Activated CD8-positive, alpha-beta memory T cell treated with anti-CD3 and anti-CD28 coated beads, Interleukin-2, amount 50 U/mL, for 24 hours (primary cell): ENCODE measurements at regions not wholly inside any gene's neighbourhood (a gene's known extent, or its start where the extent isn't known, plus 50 kb on each side); places are given as distances from the start of the nearest gene placed in this dataset.

ENCODE experiments used
- DNase-seq: peaks from one replicate; pipeline ENCODE4 v3.0.0-alpha.2; 2020; ENCODE audit errors: extremely low read depth

DNA sequence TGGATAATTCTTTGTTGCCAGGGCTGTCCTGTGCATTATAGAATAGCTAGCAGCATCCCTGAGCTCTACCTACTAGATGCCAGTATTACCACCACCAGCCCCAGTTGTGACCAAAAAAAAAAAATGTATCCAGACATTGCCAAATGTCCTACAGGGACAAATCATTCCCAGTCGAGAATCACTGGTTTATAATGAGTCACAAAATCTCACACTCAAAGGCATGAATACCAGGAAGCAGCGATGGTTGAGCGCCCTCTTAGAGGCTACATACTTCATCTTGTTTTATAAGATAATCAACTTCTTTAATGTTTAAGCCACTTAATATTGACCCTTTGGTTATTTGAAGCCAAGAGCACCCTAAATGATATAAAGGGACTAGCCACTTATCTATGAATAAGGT is 297.3 kb downstream of the DHX15 start:
- no peak for DNase-seq

GRCh38 chr4:24285759-24286158 is 298.6 kb downstream of the DHX15 start:
- DNase-seq, result no peak

GRCh38 chr4:24282446-24282845 is 301.9 kb downstream of the DHX15 start:
- DNase-seq, result no peak

- DNase-seq, result no peak
Observed at GRCh38 chr4:24279911-24280375, 304.4 kb downstream of the DHX15 start.

DNA sequence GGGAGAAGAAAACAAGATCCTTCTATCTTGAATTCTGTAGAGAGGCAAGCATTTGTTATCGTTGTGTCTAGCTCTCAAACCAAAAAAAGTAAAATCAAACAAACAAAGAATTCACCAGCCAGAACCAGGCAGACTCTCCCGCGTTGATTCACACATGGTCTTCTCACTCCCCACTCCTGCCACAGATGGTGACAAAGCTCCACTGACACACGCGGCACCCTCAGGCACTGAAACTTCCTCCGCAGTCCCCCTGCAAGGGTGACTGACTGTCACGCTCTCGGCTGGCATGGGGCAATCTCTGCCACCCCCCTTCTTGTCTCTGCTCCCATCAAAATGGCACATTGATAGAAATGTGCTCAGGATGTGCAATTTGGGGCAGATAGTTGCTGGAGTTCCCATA is 304.9 kb downstream of the DHX15 start:
- DNase-seq, result no peak

- no peak for DNase-seq
Observed at GRCh38 chr4:24278693-24279092, 305.7 kb downstream of the DHX15 start.

GRCh38 chr4:24274381-24274941 is 309.9 kb downstream of the DHX15 start:
- no peak for DNase-seq

- DNase-seq, result no peak
Observed at GRCh38 chr4:24273136-24273535, 311.2 kb downstream of the DHX15 start.

DNA sequence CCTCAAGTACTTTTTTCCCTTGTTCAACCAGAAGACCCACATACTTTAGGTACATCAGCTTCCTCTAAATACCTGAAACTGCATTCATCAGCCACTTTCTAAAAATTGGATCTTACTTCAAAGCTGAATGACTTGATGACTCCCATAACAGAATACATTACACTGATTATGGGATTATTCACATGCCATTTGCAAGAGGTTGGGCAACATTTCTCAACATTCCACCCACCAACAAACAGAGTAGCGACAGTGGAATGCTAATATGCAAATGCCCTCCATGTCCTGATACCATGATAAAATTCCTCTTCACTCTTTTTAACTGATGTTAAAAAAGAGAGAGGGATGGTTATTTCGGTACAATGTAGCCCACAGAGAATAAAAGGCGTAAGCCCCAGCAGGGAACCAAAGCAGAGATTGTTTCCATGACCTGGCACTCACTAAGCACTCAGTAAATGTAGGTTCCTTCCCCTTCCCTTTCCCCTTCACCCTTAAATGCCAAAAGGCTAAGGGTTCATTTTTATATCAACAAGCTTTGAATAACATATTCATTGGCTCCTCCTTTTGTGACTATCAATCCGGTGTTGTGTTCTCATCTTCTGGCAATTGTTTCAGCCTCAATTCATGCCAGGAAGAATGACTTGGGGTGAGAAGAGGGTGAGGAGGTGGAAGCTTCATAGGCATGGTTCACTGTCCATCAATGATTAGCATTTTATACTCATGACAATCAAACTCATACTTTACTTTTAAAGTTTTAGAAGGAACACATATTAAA is 317.2 kb downstream of the DHX15 start:
- DNase-seq, result no peak

- DNase-seq, result no peak
Observed at GRCh38 chr4:24265989-24266388, 318.4 kb downstream of the DHX15 start.

DNA sequence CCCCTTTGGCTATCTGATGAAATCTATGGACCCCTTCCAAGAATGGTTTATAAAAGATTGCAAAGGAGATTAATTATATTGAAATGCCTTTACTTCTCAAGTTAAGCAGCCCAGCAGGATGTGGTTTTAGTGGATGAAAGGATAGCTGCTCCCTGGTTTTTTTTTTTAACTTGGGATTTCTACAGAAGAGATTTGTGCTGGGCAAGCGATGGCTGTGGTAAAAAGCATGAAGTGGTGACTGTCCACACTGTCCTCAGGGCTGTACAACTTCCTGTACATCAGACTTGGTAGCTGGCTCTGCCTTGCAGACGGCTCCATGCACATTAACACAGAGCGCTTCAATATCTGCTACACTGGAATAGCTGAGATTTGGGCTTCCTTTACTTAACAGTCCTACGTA is 321.7 kb downstream of the DHX15 start:
- DNase-seq, result no peak

DNA sequence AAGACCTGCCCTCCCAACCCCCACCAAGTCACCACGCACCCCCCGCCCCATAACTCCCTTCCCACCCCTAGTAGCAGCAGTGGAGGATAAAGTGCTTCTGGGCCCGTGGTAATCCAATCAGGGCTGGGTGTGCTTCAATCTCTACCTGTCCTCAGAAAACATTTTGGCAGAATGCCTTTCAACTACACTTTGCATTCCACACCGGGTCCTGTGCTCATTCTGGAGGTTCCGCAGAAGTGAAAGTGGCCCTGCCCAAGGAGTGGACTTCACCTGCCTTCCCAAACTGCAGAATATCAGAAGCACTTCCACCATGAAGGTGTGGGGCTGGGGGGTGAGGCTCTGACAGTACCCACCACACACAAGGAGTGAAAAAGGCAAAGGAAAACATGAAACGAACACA is 322.3 kb downstream of the DHX15 start:
- DNase-seq, result no peak

GRCh38 chr4:24260923-24261564 is 323.3 kb downstream of the DHX15 start:
- no peak for DNase-seq

GRCh38 chr4:24260133-24260715 is 324.1 kb downstream of the DHX15 start:
- no peak for DNase-seq

DNA sequence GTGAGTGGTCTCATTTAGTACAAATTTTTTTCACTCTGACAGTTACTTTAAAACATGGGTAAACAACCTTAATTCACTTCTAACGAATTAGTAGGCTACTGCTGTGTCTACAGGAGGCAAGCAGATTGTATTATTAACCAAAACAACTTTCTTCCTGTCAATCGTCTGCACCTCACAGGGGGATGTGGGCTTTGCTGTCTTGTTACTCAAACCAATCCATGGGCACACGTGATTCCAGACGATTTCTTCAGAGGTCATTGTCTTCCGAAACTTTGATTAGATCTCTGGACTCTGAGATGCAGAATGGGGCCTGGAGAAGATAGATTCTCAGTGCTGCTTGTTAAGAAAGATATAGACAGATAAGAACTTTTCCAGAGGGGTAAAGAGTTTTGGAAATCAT is 327.8 kb downstream of the DHX15 start:
- DNase-seq, result no peak

GRCh38 chr4:24256066-24256465 is 328.3 kb downstream of the DHX15 start:
- DNase-seq, result no peak

GRCh38 chr4:24252121-24252520 is 332.2 kb downstream of the DHX15 start:
- DNase-seq, result no peak

GRCh38 chr4:24251589-24251988 is 332.8 kb downstream of the DHX15 start:
- no peak for DNase-seq

DNA sequence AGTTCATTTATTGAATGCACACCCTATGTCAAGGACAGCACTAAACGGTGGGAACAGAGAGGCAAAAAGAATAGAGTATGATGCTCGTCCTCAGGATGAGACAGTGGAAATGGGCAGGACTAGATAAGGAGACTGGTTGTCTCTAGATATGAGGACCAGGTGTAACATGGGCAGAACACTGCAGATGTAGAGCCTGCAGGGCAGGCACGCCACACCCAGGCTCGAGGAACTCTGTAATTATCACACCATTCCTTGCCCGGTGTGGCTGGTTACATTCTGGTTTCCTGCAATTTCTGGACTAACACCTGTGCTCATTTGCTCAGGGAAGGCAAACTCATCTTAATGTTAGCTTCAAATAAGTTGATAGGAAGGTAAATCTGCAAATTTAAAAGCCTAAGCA is 334.4 kb downstream of the DHX15 start:
- no peak for DNase-seq

GRCh38 chr4:24248674-24249630 is 335.4 kb downstream of the DHX15 start:
- DNase-seq, result no peak

- no peak for DNase-seq
Observed at GRCh38 chr4:24245491-24245820, 338.9 kb downstream of the DHX15 start.
